GM12878 (cell line): ENCODE measurements at regions not wholly inside any gene's neighbourhood (a gene's known extent, or its start where the extent isn't known, plus 50 kb on each side); places are given as distances from the start of the nearest gene placed in this dataset.

Source experiments
- ATAC-seq: fragments of 200-7000 bp; cut with Tn5 transposase; 3 replicates; pipeline ENCODE4 v1.9.1; 2020; ENCODE audit warnings: mild to moderate bottlenecking, moderate library complexity
- BruUV-seq: library from RNA; stranded (reverse); fragments of 400-500 nt; replicated peaks from 2 replicates; lab custom pipeline; 2021; lab: Mats Ljungman, UMichigan
- CTCF ChIA-PET: fragments of 300-600 bp; sonication (Branson Sonifier 250); formaldehyde crosslinking; extraction: SDS; loops from one replicate; lab custom pipeline; 2021; ENCODE audit warnings: inconsistent platforms; lab: Yijun Ruan, JAX
- POLR2A ChIA-PET: fragments of 350-600 bp; formaldehyde crosslinking; extraction: SDS; loops from one replicate; lab custom pipeline; 2021; ENCODE audit warnings: inconsistent platforms; lab: Charles Lee
- RAD21 ChIA-PET: fragments of 300-600 bp; sonication (Branson Sonifier 250); formaldehyde crosslinking; loops from one replicate; lab custom pipeline; 2023; ENCODE audit warnings: antibody characterized with exemption; ENCODE audit not compliant: unreplicated experiment; lab: Charles Lee
- SMC1A ChIA-PET: fragments of 300-600 bp; sonication (Branson Sonifier 250); formaldehyde crosslinking; loops from one replicate; lab custom pipeline; 2023; ENCODE audit not compliant: unreplicated experiment, uncharacterized antibody; lab: Charles Lee
- DNase-seq: peaks from one replicate; pipeline ENCODE4 v3.0.0-alpha.2; 2011; ENCODE audit warnings: low read depth, low spot score
- FAIRE-seq: peaks from 3 replicates; lab custom pipeline; 2011; peaks lifted over from hg19 to GRCh38; lab: Jason Lieb, UNC
- H2AFZ ChIP-seq: 2 replicates; pipeline ENCODE4 v1.6.0; 2011; ENCODE audit warnings: low read depth, low read length, control low read depth; ENCODE audit not compliant: control insufficient read depth
- H3K27ac ChIP-seq: 2 replicates; pipeline ENCODE4 v1.5.1; 2011; ENCODE audit warnings: control low read depth; ENCODE audit not compliant: control insufficient read depth, insufficient read depth
- H3K27me3 ChIP-seq, 2 experiments: replicated peaks in 1 of 2; 2 replicates each; pipeline versions ENCODE4 v1.6.0 to v1.6.1; 2011; ENCODE audit warnings: low read length in 1 of 2; ENCODE audit not compliant: control insufficient read depth in 2 of 2, insufficient read depth in 2 of 2
- H3K36me3 ChIP-seq, 2 experiments: 2 replicates each; pipeline ENCODE4 v1.5.1; 2011; ENCODE audit warnings: low read length in 1 of 2; ENCODE audit not compliant: control insufficient read depth in 2 of 2, insufficient read depth in 2 of 2
- H3K4me1 ChIP-seq: 2 replicates; pipeline ENCODE4 v1.6.1; 2011; ENCODE audit warnings: mild to moderate bottlenecking, low read length, moderate library complexity, mixed read lengths; ENCODE audit not compliant: control insufficient read depth, insufficient read depth
- H3K4me2 ChIP-seq: 2 replicates; pipeline ENCODE4 v1.6.0; 2011; ENCODE audit warnings: control low read depth; ENCODE audit not compliant: control insufficient read depth, insufficient read depth
- H3K4me3 ChIP-seq: fragments of 200-600 bp; sonication (generic); 2 replicates; pipeline ENCODE4 v1.5.1; 2016
- H3K79me2 ChIP-seq: 2 replicates; pipeline ENCODE4 v1.6.0; 2011; ENCODE audit warnings: low read length; ENCODE audit not compliant: control insufficient read depth, insufficient read depth
- H3K9ac ChIP-seq: 2 replicates; pipeline ENCODE4 v1.8.0; 2011; ENCODE audit warnings: low read length, control low read depth, mixed read lengths; ENCODE audit not compliant: control insufficient read depth, insufficient read depth
- H3K9me3 ChIP-seq: replicated peaks from 3 replicates; pipeline ENCODE4 v1.5.1; 2011; ENCODE audit warnings: mild to moderate bottlenecking, low read length; ENCODE audit not compliant: control insufficient read depth, insufficient read depth
- H4K20me1 ChIP-seq: 2 replicates; pipeline ENCODE4 v1.6.0; 2011; ENCODE audit not compliant: control insufficient read depth, insufficient read depth
- BCL11A ChIP-seq: IDR thresholded peaks from 2 replicates; pipeline ENCODE4 v1.6.1; 2011; ENCODE audit warnings: low read depth, low read length
- BRCA1 ChIP-seq: IDR thresholded peaks from 2 replicates; pipeline ENCODE4 v1.6.1; 2011; ENCODE audit warnings: low read depth, low read length, improper control_type of control experiment
- EED ChIP-seq: sonication (generic); IDR thresholded peaks from 2 replicates; pipeline ENCODE4 v1.6.1; 2016; ENCODE audit warnings: antibody characterized with exemption, low read depth
- FOS ChIP-seq: IDR thresholded peaks from 3 replicates; pipeline ENCODE4 v1.6.1; 2011; ENCODE audit warnings: borderline replicate concordance; ENCODE audit not compliant: insufficient read length; ENCODE audit errors: extremely low read depth
- IKZF2 ChIP-seq, 2 experiments: fragments of 450-650 bp; IDR thresholded peaks; 2 replicates each; pipeline ENCODE4 v1.6.1; 2017; ENCODE audit warnings: mild to moderate bottlenecking in 2 of 2, moderate library complexity in 2 of 2
- MTA3 ChIP-seq: IDR thresholded peaks from 2 replicates; pipeline ENCODE4 v1.6.1; 2012; ENCODE audit warnings: low read length, inconsistent platforms, borderline replicate concordance
- NBN ChIP-seq: fragments of 450-650 bp; IDR thresholded peaks from 2 replicates; pipeline ENCODE4 v1.6.1; 2016
- NFXL1 ChIP-seq: fragments of 450-650 bp; IDR thresholded peaks from 2 replicates; pipeline ENCODE4 v1.6.1; 2017; ENCODE audit warnings: antibody characterized with exemption, mild to moderate bottlenecking, borderline replicate concordance
- NFYA ChIP-seq: IDR thresholded peaks from 2 replicates; pipeline ENCODE4 v1.6.1; 2011; ENCODE audit warnings: low read depth, mild to moderate bottlenecking, low read length, improper control_type of control experiment, borderline replicate concordance
- POLR2A ChIP-seq: IDR thresholded peaks from 2 replicates; pipeline ENCODE4 v1.6.1; 2011; ENCODE audit warnings: low read depth, mild to moderate bottlenecking, low read length
- ZBED1 ChIP-seq: IDR thresholded peaks from 2 replicates; pipeline ENCODE4 v1.6.1; 2016; ENCODE audit warnings: borderline replicate concordance
- WGBS: methylation state at CpG from one replicate; pipeline ENCODE4 v1.1.6; 2016; ENCODE audit warnings: low lambda C conversion rate; ENCODE audit not compliant: insufficient replicate concordance, insufficient coverage; ENCODE audit errors: missing lambda C conversion rate; 5-methylcytosine and 5-hydroxymethylcytosine counted together
- in situ Hi-C: fragments of 300-500 bp; cut with MboI; formaldehyde crosslinking; loops from 9 replicates; pipeline ENCODE4 v1.14.3; 2018; ENCODE audit warnings: mixed read lengths
- intact Hi-C: fragments of 100-400 bp; cut with micrococcal nuclease; formaldehyde crosslinking; loops from one replicate; pipeline ENCODE4 v1.14.2; 2022; ENCODE audit not compliant: unreplicated experiment
- TF ChIP-seq, protein P1 (sequence below): IDR thresholded peaks from 2 replicates; pipeline ENCODE4 v1.6.1; 2012; ENCODE audit warnings: mild to moderate bottlenecking, low read depth, low read length
- TF ChIP-seq, protein P2 (sequence below): fragments of 450-650 bp; IDR thresholded peaks from 2 replicates; pipeline ENCODE4 v1.6.1; 2014; ENCODE audit warnings: mild to moderate bottlenecking
- TF ChIP-seq, protein P3 (sequence below): fragments of 450-650 bp; IDR thresholded peaks from 2 replicates; pipeline ENCODE4 v1.6.1; 2017; ENCODE audit warnings: borderline replicate concordance

DNA sequence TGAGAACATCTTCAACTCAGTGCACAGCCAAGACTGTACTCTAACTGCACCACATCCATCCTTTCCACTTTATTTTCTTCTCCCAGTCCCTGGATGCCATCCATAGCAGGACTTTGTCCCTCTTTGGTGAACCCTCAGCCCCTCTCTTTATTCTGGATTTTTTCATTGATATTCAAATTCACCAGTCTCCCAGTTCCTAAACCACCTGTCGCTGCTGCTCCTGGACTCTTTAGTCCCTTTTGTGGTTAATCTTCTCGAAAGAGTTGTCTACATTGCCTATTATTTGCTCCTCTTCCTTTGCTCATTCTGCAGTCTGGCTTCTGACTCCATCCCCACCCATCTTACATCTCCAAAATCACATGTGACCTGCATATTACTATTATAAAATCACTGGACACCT lies 59.4 kb upstream of the ZSWIM6 start:
- Histone ChIP-seq H3K27me3 (no peaks in the 10 kb centered on the region), H3K27ac (no peak overlapping the region), H3K4me3 (no peak overlapping the region), H4K20me1 (no peaks in the 10 kb centered on the region), H3K36me3 (no peaks in the 10 kb centered on the region), H3K79me2 (no peaks in the 10 kb centered on the region), H3K9ac (no peak overlapping the region), H3K4me2 (no peak overlapping the region), H3K4me1 (peaks cover 5% of the 10 kb centered on the region), H3K9me3 (no peaks in the 10 kb centered on the region), H2AFZ (no peak overlapping the region)
- in situ Hi-C loops, result no loop called here
- 32% methylated on average over 2 of the region's 2 CpGs for WGBS
- CTCF ChIA-PET, result interaction anchor here (0.9 kb wide), 1 partner anchor 85 kb away, joined by 5 read pairs; no protein-coding TSS in a partner anchor
- no TSS peak for BruUV-seq
- RAD21 ChIA-PET, result interaction anchor here (0.6 to 0.7 kb wide), 2 partner anchors 76 to 179 kb away, joined by 3 to 4 read pairs; no protein-coding TSS in a partner anchor
- no peak for DNase-seq
- no peak for FAIRE-seq
- no peak for TF ChIP-seq NBN
- TF ChIP-seq BRCA1, result no peak
- no peak for TF ChIP-seq FOS
- TF ChIP-seq, protein P1, sequence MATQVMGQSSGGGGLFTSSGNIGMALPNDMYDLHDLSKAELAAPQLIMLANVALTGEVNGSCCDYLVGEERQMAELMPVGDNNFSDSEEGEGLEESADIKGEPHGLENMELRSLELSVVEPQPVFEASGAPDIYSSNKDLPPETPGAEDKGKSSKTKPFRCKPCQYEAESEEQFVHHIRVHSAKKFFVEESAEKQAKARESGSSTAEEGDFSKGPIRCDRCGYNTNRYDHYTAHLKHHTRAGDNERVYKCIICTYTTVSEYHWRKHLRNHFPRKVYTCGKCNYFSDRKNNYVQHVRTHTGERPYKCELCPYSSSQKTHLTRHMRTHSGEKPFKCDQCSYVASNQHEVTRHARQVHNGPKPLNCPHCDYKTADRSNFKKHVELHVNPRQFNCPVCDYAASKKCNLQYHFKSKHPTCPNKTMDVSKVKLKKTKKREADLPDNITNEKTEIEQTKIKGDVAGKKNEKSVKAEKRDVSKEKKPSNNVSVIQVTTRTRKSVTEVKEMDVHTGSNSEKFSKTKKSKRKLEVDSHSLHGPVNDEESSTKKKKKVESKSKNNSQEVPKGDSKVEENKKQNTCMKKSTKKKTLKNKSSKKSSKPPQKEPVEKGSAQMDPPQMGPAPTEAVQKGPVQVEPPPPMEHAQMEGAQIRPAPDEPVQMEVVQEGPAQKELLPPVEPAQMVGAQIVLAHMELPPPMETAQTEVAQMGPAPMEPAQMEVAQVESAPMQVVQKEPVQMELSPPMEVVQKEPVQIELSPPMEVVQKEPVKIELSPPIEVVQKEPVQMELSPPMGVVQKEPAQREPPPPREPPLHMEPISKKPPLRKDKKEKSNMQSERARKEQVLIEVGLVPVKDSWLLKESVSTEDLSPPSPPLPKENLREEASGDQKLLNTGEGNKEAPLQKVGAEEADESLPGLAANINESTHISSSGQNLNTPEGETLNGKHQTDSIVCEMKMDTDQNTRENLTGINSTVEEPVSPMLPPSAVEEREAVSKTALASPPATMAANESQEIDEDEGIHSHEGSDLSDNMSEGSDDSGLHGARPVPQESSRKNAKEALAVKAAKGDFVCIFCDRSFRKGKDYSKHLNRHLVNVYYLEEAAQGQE, result no peak
- no peak for TF ChIP-seq MTA3
- no peak for TF ChIP-seq POLR2A
- no peak for TF ChIP-seq EED
- TF ChIP-seq, protein P2, sequence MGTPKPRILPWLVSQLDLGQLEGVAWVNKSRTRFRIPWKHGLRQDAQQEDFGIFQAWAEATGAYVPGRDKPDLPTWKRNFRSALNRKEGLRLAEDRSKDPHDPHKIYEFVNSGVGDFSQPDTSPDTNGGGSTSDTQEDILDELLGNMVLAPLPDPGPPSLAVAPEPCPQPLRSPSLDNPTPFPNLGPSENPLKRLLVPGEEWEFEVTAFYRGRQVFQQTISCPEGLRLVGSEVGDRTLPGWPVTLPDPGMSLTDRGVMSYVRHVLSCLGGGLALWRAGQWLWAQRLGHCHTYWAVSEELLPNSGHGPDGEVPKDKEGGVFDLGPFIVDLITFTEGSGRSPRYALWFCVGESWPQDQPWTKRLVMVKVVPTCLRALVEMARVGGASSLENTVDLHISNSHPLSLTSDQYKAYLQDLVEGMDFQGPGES, result no peak
- no peak for TF ChIP-seq ZBED1
- TF ChIP-seq NFXL1, result no peak
- no peak for TF ChIP-seq BCL11A
- no peak for TF ChIP-seq IKZF2 (IDR thresholded peaks at IDR 0.05)
- TF ChIP-seq, protein P3, sequence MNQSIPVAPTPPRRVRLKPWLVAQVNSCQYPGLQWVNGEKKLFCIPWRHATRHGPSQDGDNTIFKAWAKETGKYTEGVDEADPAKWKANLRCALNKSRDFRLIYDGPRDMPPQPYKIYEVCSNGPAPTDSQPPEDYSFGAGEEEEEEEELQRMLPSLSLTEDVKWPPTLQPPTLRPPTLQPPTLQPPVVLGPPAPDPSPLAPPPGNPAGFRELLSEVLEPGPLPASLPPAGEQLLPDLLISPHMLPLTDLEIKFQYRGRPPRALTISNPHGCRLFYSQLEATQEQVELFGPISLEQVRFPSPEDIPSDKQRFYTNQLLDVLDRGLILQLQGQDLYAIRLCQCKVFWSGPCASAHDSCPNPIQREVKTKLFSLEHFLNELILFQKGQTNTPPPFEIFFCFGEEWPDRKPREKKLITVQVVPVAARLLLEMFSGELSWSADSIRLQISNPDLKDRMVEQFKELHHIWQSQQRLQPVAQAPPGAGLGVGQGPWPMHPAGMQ, result no peak
- TF ChIP-seq NFYA, result no peak
- intact Hi-C loops, result no loop called here
- no peak for ATAC-seq
- POLR2A ChIA-PET, result no interaction called here
- SMC1A ChIA-PET, result interaction anchor here (1.0 kb wide), 1 partner anchor 71 kb away, joined by 3 read pairs; no protein-coding TSS in a partner anchor
